ENCODE measurements at regions not wholly inside any gene's neighbourhood (a gene's known extent, or its start where the extent isn't known, plus 50 kb on each side); places are given as distances from the start of the nearest gene placed in this dataset.

GRCh38 chr4:25531272-25531671 is 124.4 kb upstream of the SLC34A2 start:
- no peak for FAIRE-seq

GRCh38 chr4:25532591-25532990 is 123.1 kb upstream of the SLC34A2 start:
- FAIRE-seq = no peak

- no peak for FAIRE-seq
These were observed 122.4 kb upstream of the SLC34A2 start for GRCh38 chr4:25533256-25533655.

- no peak for FAIRE-seq
These were observed 120.4 kb upstream of the SLC34A2 start for GRCh38 chr4:25535278-25535677.

GRCh38 chr4:25535701-25536473 is 119.8 kb upstream of the SLC34A2 start:
- FAIRE-seq = no peak

GRCh38 chr4:25536564-25537320 is 118.9 kb upstream of the SLC34A2 start:
- no peak for FAIRE-seq

GRCh38 chr4:25538430-25538829 is 117.2 kb upstream of the SLC34A2 start:
- FAIRE-seq = no peak

GRCh38 chr4:25539241-25539640 is 116.4 kb upstream of the SLC34A2 start:
- no peak for FAIRE-seq

- no peak for FAIRE-seq
These were observed 114.9 kb upstream of the SLC34A2 start for GRCh38 chr4:25540734-25541133.

- FAIRE-seq = no peak
These were observed 108.3 kb upstream of the SLC34A2 start for GRCh38 chr4:25547343-25547742.

GRCh38 chr4:25549413-25549812 is 106.2 kb upstream of the SLC34A2 start:
- FAIRE-seq = no peak

GRCh38 chr4:25550376-25551030 is 105.1 kb upstream of the SLC34A2 start:
- no peak for FAIRE-seq

GRCh38 chr4:25551605-25552004 is 104.0 kb upstream of the SLC34A2 start:
- FAIRE-seq = no peak

GRCh38 chr4:25552580-25553271 is 102.9 kb upstream of the SLC34A2 start:
- FAIRE-seq = no peak

GRCh38 chr4:25559508-25559907 is 96.1 kb upstream of the SLC34A2 start:
- no peak for FAIRE-seq

GRCh38 chr4:25560605-25561004 is 95.0 kb upstream of the SLC34A2 start:
- FAIRE-seq = no peak

- FAIRE-seq = no peak
These were observed 92.5 kb upstream of the SLC34A2 start for GRCh38 chr4:25563071-25563564.

- FAIRE-seq = no peak
These were observed 90.8 kb upstream of the SLC34A2 start for GRCh38 chr4:25564836-25565235.

- no peak for FAIRE-seq
These were observed 88.4 kb upstream of the SLC34A2 start for GRCh38 chr4:25567253-25567652.

- no peak for FAIRE-seq
These were observed 85.9 kb upstream of the SLC34A2 start for GRCh38 chr4:25569716-25570115.

- FAIRE-seq = no peak
These were observed 80.0 kb upstream of the SLC34A2 start for GRCh38 chr4:25575611-25576010.

- FAIRE-seq = no peak
These were observed 77.2 kb upstream of the SLC34A2 start for GRCh38 chr4:25578432-25578831.
